DOHH2 (cell line): ENCODE measurements at regions not wholly inside any gene's neighbourhood (a gene's known extent, or its start where the extent isn't known, plus 50 kb on each side); places are given as distances from the start of the nearest gene placed in this dataset.
"Not testable (repeated sequence)": the region's sequence is repeated elsewhere in the genome, so short reads cannot be mapped to it uniquely, and the experiment has no call there.

ENCODE experiments used
- CTCF ChIP-seq: fragments of 200-600 bp; sonication (generic); IDR thresholded peaks from one replicate; pipeline ENCODE4 v1.5.1; 2014; ENCODE audit warnings: antibody characterized with exemption, mild to moderate bottlenecking, low read depth, low read length; ENCODE audit not compliant: poor library complexity, severe bottlenecking
- EZH2phosphoT487 ChIP-seq: fragments of 200-600 bp; sonication (generic); IDR thresholded peaks from 2 replicates; pipeline ENCODE4 v1.6.1; 2017; ENCODE audit warnings: borderline replicate concordance, mild to moderate bottlenecking, antibody characterized with exemption, low read length, moderate library complexity, mixed read lengths

- not testable (repeated sequence) for TF ChIP-seq CTCF, EZH2phosphoT487
Observed at GRCh38 chr4:9524406-9524805, 80.2 kb downstream of the DEFB131A start.
